ENCODE measurements at regions not wholly inside any gene's neighbourhood (a gene's known extent, or its start where the extent isn't known, plus 50 kb on each side); places are given as distances from the start of the nearest gene placed in this dataset.

GRCh38 chr2:236956641-236957040 is 129.0 kb upstream of the COPS8 start:
- no peak overlapping the region for H3K4me3 ChIP-seq
- no peaks in the 10 kb centered on the region for H3K27me3 ChIP-seq
- DNase-seq (ENCODE audit: low spot score): no peak
- TF ChIP-seq CTCF (IDR thresholded peaks at IDR 0.05): no peak
- no peaks in the 10 kb centered on the region for H3K36me3 ChIP-seq
- no peak overlapping the region for H3K27ac ChIP-seq
- no peaks in the 10 kb centered on the region for H3K9me3 ChIP-seq
- H3K4me1 ChIP-seq: no peaks in the 10 kb centered on the region

GRCh38 chr2:236959036-236959435 is 126.7 kb upstream of the COPS8 start:
- Histone ChIP-seq H3K27ac (peak overlapping the region in 1 of 2 donors; percentile 41), H3K4me3 (no peak overlapping the region)
- TF ChIP-seq CTCF (IDR thresholded peaks at IDR 0.05): no peak

GRCh38 chr2:236959876-236960275 is 125.8 kb upstream of the COPS8 start:
- Histone ChIP-seq H3K36me3 (no peaks in the 10 kb centered on the region), H3K4me3 (no peak overlapping the region), H3K4me1 (no peaks in the 10 kb centered on the region), H3K27ac (peak overlapping the region; percentile 13 to 41), H3K9me3 (no peaks in the 10 kb centered on the region), H3K27me3 (no peaks in the 10 kb centered on the region)
- peak; percentile 81 for DNase-seq (ENCODE audit: low spot score)
- TF ChIP-seq CTCF (IDR thresholded peaks at IDR 0.05): no peak

More at GRCh38 chr2:236959036-236959435, 126.7 kb upstream of the COPS8 start:
- Histone ChIP-seq H3K9me3 (no peaks in the 10 kb centered on the region), H3K36me3 (no peaks in the 10 kb centered on the region), H3K27me3 (no peaks in the 10 kb centered on the region), H3K4me1 (no peaks in the 10 kb centered on the region)
- no peak for DNase-seq (ENCODE audit: low spot score)

- H3K36me3 ChIP-seq: no peaks in the 10 kb centered on the region
- H3K27me3 ChIP-seq: no peaks in the 10 kb centered on the region
- no peak overlapping the region for H3K4me3 ChIP-seq
- H3K9me3 ChIP-seq: no peaks in the 10 kb centered on the region
- no peak for TF ChIP-seq CTCF (IDR thresholded peaks at IDR 0.05)
- H3K27ac ChIP-seq: peak overlapping the region; percentile 1 to 41
- DNase-seq (ENCODE audit: low spot score): no peak
- H3K4me1 ChIP-seq: no peaks in the 10 kb centered on the region
Measured at GRCh38 chr2:236960531-236960930, 125.2 kb upstream of the COPS8 start.

- H3K27ac ChIP-seq: no peak overlapping the region
- H3K27me3 ChIP-seq: no peaks in the 10 kb centered on the region
- no peak overlapping the region for H3K4me3 ChIP-seq
- no peaks in the 10 kb centered on the region for H3K9me3 ChIP-seq
- no peak for DNase-seq (ENCODE audit: low spot score)
- H3K36me3 ChIP-seq: no peaks in the 10 kb centered on the region
- TF ChIP-seq CTCF (IDR thresholded peaks at IDR 0.05): no peak
- H3K4me1 ChIP-seq: no peaks in the 10 kb centered on the region
Measured at GRCh38 chr2:236962816-236963215, 122.9 kb upstream of the COPS8 start.

GRCh38 chr2:236963631-236964182 is 122.0 kb upstream of the COPS8 start:
- Histone ChIP-seq H3K9me3 (no peaks in the 10 kb centered on the region), H3K36me3 (no peaks in the 10 kb centered on the region), H3K27ac (peak overlapping the region in 1 of 2 donors; percentile 10), H3K4me1 (no peaks in the 10 kb centered on the region), H3K27me3 (no peaks in the 10 kb centered on the region), H3K4me3 (no peak overlapping the region)
- no peak for DNase-seq (ENCODE audit: low spot score)
- no peak for TF ChIP-seq CTCF (IDR thresholded peaks at IDR 0.05)
